GM21717 (cell line): ENCODE measurements at regions not wholly inside any gene's neighbourhood (a gene's known extent, or its start where the extent isn't known, plus 50 kb on each side); places are given as distances from the start of the nearest gene placed in this dataset.
"Not testable (repeated sequence)": the region's sequence is repeated elsewhere in the genome, so short reads cannot be mapped to it uniquely, and the experiment has no call there.

Experiments
- ATAC-seq: cut with Tn5 transposase; IDR thresholded peaks from one replicate; pipeline ENCODE4 v1.9.1; 2021; ENCODE audit warnings: mild to moderate bottlenecking, moderate library complexity; ENCODE audit not compliant: unreplicated experiment

GRCh38 chr9:41273549-41274267 lies 84.6 kb upstream of the ZNG1F start:
- ATAC-seq, result peak; percentile 100

- peak; percentile 63 for ATAC-seq
Measured at GRCh38 chr9:41272879-41273548, 83.9 kb upstream of the ZNG1F start.

DNA sequence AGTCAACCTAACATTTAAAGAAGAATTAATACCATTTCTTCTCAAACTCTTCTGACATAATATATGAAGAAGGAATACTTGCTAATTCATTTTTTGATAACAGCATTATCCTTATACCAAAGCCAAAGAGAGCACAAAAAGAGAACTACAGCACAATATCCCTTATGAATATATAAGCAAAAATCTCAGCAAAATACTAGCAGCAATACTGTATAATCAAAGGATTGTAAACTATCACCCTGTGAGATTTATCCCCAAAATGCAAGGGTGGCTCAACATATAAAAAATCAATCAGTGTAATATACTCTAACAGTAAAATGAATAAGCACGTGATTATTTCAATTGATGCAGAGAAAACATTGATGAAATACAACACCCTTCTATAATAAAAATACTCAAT lies 81.9 kb upstream of the ZNG1F start:
- not testable (repeated sequence) for ATAC-seq

- not testable (repeated sequence) for ATAC-seq
Measured at GRCh38 chr9:41269471-41269870, 80.4 kb upstream of the ZNG1F start.

DNA sequence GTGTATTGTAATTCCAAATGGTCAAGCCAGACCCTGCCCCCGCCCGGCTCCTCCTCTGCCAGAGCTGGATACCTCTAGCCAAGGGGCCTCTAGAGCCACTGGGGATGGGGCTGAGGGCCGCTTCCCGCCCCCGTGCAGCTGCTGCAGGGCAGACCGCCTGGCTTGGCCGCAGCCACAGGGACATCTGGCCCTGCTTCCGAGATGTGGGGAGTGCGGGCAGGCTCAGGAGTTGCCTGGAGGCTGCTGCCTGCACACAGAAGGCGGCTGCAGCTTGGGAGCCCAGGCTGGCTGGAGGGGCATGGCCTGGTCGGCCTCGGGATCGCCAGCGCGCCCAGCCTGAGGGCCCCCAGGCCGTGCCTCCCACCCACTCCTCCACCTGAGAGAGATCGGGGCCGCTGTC lies 79.9 kb upstream of the ZNG1F start:
- ATAC-seq, result not testable (repeated sequence)

DNA sequence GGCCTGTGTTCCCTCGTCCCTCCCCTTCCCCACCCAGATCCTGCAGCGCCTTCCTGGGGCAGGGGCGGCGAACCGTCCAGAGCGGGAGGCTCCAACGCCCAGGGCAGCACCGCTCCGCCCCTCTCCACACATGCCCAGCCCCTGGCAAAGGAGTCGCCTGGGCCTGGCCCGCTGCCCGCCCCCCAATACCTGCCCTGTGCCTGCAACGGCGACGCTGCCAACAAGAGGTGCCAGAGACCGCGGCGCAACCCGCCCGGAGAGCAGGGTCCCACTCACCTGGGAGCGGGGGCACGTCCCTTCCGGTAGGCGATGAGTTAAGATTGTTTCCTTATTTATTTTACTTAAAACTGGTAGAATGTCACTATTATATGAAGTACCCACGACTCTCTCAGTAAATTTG lies 77.5 kb upstream of the ZNG1F start:
- ATAC-seq, result not testable (repeated sequence)

DNA sequence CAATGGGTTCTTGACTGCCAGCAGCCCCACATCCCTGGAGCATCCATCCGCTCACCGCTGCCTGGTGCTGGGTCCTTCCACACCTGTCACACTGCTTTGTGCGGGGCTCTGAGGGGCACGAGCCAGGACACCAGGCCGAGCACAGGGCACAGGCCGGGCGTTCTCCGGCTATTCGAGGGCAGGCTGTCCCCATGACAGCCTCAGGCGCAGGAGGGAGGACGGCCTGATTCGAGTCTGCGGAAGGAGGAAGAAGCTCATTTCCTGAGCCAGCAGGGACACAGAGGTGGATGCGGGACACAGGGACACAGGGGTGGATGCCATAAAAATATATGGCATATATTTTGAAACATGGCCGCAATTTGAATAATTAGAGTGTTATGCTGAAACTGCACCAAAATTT lies 76.9 kb upstream of the ZNG1F start:
- not testable (repeated sequence) for ATAC-seq

GRCh38 chr9:41251973-41252372 lies 62.9 kb upstream of the ZNG1F start:
- not testable (repeated sequence) for ATAC-seq

GRCh38 chr9:41251101-41251500 lies 62.0 kb upstream of the ZNG1F start:
- not testable (repeated sequence) for ATAC-seq

GRCh38 chr9:41246702-41247101 lies 57.6 kb upstream of the ZNG1F start:
- not testable (repeated sequence) for ATAC-seq
